ENCODE measurements at regions not wholly inside any gene's neighbourhood (a gene's known extent, or its start where the extent isn't known, plus 50 kb on each side); places are given as distances from the start of the nearest gene placed in this dataset.
"Not testable (repeated sequence)": the region's sequence is repeated elsewhere in the genome, so short reads cannot be mapped to it uniquely, and the experiment has no call there.

DNA sequence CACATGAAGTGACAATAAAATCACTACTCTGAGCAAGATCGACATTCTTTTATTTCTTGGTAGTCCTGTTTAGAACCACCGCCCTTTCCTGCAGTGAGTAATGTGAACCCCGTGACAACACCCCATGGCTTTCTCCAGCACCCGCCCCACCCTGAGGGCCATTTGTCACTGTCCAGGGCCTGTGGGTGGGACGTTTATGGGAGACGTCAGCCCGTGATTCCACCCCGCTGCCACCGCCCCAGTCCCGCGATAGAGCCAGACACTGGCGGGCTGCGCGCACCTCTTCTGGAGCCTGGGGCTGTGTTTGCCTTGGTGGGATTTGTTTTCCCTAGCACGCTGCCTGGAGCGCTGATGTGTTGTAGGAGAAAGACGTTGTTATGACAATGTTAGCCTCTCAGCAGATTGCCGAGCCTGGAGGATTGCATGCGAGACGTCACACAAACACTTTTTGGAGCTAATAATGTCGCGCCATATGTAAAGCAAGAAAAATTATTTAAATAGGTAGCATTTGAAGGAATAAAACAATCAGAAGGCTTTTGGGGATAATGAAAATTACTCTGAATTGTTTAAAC, 263.7 kb downstream of the TEX29 start:
- DNase-seq, result no peak

DNA sequence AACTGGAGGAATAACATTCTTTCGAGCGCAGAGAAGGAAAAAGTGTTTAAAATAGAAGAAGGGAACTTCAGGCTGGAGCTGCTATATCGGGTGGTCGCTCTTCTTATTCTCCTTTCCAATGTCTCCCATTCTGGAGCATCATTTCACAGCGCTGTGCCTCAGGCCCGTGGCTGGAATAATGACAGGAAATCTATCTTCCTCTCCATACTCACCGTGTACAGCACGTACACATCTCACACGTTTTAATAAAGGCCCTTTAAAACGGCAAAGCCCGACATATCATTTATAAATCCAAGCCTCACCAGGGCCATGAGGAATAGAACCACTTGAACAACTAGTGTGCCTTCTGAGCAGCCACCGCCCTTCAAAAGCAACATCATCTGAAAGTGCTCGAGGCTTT, 264.4 kb downstream of the TEX29 start:
- DNase-seq, result no peak

DNA sequence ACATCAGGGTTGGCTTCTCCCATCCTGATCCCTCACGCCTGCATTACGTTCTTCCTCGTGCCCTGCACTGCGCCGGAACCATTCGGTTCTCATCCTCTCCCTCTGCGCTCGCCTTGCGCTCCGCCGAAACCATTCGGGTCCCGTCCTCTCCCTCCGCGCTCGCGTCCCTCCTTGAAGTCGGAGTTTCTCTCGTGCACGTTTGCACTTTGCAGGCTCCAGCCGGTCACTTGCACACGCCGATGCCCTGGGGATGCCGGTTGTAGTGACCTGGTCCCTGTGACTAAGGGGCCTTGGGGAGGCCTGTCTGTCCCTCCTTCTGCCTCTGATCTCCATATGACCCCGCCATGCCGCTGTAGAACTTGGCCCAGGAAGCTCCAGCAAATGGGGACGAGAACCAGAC, 265.8 kb downstream of the TEX29 start:
- no peak for DNase-seq

DNA sequence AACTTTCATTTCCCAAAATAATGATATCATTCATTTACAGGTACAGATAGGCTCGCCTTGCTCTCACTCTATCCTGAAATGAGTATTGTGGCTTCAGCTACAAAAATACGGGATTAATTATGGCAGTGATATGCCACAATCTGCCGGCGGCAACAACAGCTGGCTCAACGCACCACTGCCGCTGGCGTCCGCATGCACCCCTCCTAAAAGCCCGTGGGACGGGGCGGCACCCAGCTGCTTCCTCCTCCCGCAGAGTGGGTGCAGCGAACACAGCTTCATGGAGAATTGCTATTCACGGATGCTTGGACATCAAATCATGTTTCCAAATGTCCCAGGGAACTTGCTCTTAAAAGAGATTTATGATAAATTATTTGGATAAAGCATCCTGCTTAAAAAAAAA, 266.8 kb downstream of the TEX29 start:
- no peak for DNase-seq

DNA sequence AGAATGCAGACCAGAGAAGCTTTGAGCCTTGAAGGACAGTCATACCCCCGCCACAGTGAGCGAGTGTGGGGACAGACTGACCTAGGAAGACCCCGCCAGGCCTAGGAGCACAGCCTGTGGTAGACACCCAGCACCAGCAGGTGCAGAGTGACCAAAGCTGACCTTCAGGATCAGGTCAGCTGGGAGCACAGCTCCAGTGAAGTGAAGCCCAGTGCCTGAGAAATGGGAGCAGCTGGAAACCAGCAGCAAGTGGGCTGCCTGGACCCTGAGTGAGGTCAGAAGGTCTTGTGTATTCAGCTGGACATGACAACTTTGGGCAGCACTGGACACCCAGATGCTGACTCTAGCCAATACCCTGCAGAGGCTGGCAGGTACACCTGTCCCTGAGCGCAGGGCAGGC, 268.9 kb downstream of the TEX29 start:
- DNase-seq, result no peak

DNA sequence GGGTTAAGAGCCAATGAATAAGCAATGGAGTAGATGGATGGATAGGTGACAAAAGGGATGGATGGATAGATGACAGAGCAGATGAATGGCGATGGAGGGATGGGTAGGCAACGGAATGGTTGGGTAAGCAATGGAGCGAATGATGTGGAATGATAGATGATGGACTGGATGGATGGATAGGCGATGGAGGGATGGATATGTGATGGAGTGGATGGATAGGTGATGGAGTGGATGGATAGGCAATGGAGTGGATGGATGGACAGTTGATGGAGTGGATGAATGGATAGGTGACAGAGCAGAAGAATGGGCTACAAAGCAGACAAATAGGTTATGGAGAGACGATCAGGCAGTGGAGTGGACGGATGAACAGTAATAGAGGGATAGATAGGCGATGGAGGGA, 269.6 kb downstream of the TEX29 start:
- DNase-seq, result no peak

DNA sequence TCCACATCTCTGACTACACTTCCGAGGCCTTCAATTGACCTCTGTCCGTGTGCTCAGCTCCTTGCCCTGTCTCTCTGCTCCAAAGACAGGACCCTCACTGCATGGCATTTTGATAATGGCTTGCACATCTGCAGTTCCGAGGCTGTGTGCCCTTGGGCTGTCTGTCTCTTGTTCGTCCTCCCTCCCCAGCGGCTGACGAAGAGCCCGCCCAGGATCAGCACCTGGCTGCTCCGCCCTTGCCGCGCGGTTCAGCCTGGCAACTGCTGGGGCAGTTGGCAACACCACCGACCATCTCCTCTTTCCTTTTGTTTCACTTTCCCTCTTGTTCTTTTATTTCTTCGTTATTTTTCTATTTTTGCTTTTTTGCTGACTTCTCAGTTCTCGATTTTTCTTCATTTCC, 270.4 kb downstream of the TEX29 start:
- DNase-seq, result no peak

DNA sequence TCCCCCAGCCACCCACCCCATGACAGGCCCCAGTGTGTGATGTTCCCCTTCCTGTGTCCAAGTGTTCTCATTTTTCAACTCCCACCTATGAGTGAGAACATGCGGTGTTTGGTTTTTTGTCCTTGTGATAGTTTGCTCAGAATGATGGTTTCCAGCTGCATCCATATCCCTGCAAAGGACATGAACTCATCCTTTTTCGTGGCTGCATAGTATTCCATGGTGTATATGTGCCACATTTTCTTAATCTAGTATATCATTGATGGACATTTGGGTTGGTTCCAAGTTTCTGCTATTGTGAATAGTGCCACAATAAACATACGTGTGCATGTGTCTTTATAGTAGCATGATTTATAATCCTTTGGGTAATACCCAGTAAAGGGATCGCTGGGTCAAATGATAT, 273.0 kb downstream of the TEX29 start:
- not testable (repeated sequence) for DNase-seq

DNA sequence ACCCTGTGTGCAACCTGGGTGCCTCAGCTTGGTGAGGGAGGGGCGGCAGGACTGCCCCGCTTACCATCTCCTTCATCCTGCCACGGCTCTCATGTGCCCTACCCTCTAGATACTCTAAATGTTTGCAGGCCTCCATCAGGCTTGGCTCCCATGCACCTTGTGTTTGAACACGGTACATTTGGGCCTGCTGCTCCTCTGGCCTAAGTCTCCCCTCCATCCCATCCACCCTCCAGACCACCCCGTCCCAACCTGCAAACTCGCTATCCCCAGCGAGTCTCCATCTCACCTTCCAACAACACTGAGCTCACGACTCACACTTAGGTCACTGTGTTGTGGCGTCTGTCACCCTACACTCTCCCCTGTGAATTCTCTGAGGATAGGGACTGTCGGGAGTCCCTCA, 274.2 kb downstream of the TEX29 start:
- no peak for DNase-seq

DNA sequence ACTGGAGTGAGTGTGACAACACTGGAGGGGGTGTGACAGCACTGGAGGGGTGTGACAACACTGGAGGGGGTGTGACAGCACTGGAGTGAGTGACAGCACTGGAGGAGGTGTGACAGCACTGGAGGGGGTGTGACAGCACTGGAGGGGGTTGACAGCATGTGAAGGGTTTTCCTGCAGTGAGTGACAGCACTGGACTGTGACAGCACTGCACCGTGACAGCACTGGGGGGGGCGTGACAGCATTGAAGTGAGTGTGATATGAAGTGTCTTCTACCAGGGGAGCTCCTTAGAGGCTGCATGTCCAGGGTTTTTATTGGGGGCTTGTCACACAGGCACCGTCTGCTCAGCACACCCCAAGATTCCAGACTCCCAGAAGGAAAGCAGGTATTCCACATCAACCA, 274.8 kb downstream of the TEX29 start:
- DNase-seq, result no peak

DNA sequence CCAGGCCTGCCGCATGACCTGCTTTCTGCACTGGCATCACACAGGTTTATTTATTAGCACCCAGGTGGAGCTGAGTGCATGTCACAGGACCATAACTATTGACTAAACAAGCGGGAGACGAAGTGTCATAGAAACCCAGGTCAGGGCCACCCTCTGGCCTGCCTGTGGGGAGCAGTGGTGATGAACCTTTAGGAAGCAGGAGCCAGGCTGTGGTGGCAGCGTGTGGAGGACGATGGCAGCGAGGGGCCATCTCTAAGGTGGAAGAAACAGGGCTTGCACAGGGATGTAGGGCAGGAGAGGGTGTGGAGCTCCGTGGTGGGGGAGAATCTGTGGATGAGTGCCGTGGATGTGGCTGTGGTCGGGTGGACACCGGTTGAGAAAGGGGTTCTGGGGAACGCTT, 275.3 kb downstream of the TEX29 start:
- DNase-seq, result no peak

DNA sequence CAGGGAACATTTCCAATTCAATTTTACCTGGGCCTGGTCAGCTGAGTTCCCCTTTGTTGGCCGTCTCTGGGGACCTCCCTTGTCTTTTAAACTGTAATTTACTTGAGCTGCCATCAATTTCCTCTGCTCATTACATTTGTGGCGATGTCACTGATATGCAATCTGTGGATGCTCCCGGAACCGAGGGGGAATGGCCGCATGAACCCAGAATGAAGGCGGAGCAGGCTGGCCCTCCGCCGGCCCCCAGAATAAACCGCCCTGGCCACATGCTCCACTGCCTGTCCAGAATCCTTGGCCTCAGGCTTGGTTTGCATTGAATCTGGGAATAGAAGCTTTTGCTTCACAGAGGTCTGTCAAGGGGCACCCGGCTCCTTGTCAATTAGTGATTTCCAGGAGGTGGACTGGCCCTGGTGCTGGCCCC, 276.8 kb downstream of the TEX29 start:
- DNase-seq, result no peak

DNA sequence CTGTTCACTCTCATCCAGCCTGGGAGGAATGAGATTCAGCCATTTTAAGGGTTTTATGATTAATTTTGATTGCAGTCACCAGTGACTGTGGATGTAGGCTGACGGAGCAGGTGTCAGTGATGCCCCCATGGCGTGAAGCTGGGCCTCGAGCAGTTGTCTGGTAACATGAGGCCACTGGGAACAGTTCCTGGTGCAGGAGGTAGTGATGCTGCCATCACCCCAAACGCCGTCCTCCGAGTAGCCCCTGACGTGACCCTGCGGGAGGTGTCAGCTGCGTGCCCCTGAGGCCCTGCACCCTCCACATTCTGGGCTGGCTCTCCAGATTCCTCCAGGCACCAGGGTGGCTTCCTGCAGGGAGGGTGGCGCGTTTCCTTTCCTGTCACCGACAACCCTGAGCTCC, 277.2 kb downstream of the TEX29 start:
- no peak for DNase-seq

DNA sequence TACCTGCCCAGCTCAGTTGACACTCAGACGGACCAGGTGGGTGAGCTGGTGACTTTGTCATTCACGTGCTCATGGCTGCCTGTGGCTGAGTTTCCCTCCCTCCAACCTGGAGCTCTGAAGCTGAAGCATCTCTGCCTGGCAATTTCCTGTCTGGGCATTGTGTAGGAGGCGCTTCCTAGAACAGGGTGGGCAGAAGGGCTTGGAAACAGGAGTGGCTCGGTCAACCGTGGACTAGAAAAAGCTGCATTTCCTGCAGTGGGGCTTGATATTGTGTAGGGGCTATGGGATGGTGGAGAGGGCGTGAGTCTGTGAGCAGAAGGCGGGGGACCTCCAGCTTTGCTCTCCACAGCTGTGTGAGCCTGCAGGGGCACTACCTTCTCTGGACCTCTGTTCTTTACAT, 278.3 kb downstream of the TEX29 start:
- DNase-seq, result no peak

DNA sequence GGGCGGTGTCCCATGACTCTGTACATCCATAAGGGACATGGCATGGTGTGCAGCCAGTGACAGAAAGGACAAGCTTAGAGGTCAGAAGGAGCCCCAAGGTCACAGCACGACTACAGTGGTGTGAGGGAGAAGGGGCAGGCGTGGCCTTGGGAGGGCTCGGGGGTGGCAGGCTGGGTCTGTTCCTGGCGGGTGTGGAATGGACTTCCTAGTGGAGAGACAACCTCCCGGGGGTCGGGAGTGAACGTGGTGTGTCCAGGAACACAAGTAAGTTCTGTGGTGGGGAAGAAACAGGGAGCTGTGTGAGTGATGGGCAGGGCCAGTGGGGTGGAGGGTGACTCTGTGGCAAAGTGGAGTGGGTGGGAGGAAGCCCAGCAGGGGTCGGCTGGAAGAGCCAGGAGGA, 279.3 kb downstream of the TEX29 start:
- no peak for DNase-seq

DNA sequence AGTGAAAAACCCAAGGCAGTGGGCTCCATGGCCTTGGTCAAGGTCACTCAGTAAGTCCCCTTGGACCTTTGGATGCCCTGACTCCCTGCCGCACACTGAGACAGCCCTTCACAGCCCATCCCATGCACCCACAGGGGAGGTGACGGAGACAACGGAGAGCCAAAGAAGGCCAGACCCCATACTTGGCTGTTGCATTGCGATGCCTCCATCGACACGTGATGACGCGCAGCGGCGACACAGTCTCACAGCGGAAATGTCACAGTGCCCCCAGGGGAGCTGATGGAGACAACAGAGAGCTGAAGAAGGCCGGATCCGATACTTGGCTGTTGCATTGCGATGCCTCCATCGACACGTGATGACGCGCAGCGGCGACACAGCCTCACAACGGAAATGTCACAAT, 282.4 kb downstream of the TEX29 start:
- DNase-seq, result no peak

DNA sequence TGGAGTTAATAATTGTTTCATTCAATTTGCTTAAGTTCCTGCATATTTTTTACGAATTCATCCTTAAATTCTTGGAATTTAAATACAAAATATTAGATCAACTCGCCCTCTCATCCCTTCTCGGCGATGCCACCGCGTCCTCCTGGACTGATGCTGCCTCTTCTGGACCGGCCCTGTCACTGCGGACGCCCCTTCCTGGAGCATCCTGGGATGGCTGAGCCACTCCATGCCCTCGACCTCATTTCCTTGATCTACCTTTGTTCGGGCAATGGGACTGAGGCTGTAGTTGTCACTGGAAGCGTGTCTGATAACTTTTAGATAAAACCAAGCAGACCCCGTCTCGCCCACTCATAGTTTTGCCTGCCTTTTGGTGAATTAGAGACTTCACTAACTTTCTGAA, 283.7 kb downstream of the TEX29 start:
- no peak for DNase-seq

DNA sequence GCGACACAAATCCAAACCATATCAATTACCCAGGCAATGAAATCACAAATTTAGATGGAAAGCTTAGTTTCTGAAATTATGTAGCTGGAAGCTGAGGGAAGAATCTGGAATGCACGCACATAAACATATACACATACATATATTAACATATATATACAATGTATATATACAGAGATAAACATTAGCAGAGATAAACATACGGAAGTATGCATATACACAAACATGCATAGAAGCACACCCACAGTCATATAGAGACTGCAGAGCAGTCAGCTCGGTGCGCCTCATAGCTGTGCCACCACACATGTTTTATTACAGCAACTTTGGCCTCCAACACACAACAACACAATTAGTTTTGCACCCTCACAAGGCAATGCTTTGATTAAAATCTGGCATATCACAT, 288.1 kb downstream of the TEX29 start:
- no peak for DNase-seq

DNA sequence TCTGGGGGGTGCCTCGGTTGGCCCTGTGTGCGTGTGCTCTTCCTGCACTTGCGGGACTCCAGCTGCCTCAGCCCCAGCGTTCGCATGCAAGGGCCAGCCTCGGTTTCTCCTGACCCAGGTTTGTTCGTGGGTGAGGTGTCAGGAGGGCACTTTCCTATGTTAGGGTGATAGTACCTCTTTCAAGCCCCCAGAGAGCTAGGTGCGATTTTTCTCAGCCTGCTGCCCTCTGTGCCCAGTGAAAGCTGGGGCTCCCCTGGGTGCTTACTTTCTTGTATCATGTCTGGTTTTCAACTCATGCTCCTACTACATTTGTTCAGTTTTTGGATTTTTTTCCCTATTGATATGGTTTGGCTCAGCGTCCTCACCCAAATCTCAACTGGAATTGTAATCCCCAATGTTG, 289.2 kb downstream of the TEX29 start:
- DNase-seq, result no peak

DNA sequence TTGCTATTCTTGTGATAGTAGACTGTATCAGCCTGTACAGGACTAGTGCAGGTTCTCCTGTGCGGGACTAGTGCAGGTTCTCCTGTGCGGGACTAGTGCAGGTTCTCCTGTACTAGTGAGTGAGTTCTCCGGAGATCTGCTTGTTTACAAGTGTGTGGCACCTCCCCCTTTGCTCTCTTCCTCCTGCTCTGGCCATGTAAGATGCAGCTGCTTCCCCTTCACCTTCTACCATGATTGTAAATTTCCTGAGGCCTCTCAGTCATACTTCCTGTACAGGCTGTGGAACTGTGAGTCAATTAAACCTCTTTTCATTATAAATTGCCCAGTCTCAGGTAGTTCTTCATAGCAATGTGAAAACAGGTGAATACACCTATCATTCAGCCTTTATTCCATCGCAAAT, 289.6 kb downstream of the TEX29 start:
- no peak for DNase-seq

DNA sequence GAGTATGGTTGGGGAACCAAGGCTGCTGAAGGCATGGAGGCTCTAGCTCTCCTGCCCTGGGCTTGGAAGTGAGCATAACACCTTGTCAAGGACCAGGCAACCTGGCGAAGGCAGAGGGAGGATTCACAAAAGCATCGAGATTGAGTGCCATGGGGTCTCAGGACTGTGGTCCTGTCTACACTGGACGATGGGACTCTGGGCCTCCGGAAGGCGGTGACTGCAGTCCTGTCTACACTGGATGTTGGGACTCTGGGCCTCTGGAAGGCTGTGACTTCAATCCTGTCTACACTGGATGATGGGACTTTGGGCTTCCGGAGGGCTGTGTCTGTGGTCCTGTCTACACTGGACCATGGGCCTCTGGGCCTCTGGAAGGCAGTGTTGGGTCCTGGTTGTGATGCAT, 290.4 kb downstream of the TEX29 start:
- no peak for DNase-seq

DNA sequence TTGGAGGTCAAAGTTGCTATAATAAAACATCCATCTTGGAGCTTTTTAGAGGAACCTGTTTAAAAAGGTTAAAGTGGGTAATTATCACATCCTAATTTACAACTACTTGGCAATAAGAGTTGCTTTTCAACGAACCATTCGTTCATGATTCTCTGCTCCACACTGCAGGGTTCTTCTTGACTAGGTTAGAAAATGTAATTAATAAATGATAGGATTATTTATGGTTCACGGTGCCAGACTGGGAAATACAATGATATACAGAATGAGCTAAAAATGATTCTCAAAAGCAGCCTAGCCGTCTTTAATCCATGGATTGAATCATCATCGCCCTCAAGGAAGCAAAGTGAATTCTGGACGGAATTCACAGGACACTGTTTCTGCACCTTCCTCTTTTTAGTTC, 291.2 kb downstream of the TEX29 start:
- DNase-seq, result no peak

DNA sequence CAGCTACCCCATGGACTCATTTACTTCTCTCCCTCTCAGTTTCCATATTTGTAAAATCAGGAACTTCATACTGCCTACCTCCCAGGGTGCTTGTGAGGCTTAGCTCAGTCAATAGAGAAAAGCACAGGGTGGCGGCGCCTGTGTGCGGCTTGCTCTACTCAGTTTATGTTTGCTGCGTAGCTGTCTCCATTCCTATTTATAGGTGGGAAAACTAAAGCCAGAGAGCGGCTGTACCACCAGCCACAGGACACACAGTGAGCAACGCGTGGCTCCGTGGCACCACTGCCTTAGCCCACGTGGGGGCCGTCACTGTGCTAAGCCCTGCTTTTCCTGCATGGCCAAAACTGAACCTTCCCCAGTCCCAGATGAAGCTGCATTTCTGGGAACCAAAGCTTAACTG, 292.4 kb downstream of the TEX29 start:
- DNase-seq, result no peak

DNA sequence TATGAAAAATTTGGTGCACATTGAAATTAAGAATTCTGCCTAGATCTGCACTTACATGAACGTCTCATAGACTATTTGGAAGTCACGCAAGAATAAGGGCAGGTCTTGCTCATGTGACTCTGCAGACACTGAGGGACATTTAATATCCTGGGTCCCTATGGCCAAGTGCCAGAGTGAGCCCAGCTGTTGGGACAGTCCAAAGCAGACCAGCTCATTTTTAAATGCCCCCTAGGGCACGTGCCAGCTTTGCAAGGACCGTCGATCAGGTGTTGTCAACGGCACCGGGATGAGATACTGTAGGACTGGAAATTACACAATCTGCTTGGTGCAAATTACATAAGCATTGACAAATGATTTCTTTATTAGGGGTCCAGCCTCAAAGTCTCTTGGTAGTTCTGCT, 293.6 kb downstream of the TEX29 start:
- DNase-seq, result no peak

DNA sequence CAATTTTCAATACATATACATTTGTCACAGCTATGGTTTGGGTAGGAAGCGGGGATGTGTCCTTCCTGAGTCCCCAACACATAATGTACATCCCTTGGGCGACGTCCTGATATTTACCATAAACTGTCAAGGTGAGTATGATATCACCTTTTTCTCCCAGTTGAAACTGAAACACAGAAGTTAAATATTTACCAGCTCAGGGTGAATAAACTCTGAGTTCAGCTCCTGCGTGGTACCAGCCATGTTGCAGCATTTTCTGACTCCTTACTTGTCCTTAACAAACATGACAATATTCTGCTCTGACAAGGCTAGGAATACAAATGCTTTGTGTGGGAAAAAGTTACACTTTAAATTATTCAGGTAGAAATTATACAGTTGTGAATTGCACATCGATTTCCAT, 294.2 kb downstream of the TEX29 start:
- DNase-seq, result no peak

All from hypothalamus (tissue), 51 donors.